Spleen (tissue), 11 donors: ENCODE measurements at regions not wholly inside any gene's neighbourhood (a gene's known extent, or its start where the extent isn't known, plus 50 kb on each side); places are given as distances from the start of the nearest gene placed in this dataset.
A peak's percentile ranks its signal among the peaks of the same experiment; 100 is the strongest.

Experiments used
- DNase-seq: peaks from one replicate; pipeline ENCODE4 v3.0.0-alpha.2; 2020
- H3K27ac ChIP-seq, 8 donors: fragments of 200-600 bp; sonication (generic) in 7 of 8; 1 replicate in 4 of 8; 2 replicates in 4 of 8; pipeline versions ENCODE4 v1.5.0 to v1.8.0; 2016 to 2021; ENCODE audit warnings: inconsistent platforms in 4 of 8, mild to moderate bottlenecking in 4 of 8, moderate library complexity in 1 of 8
- H3K27me3 ChIP-seq, 7 donors: fragments of 200-600 bp; sonication (generic) in 6 of 7; replicated peaks in 1 of 7; 1 replicate in 4 of 7; 2 replicates in 3 of 7; pipeline versions ENCODE4 v1.5.0 to v1.8.0; 2016 to 2021; ENCODE audit warnings: inconsistent platforms in 3 of 7, mild to moderate bottlenecking in 1 of 7
- H3K36me3 ChIP-seq, 6 donors: fragments of 200-600 bp; sonication (generic) in 5 of 6; 1 replicate in 4 of 6; 2 replicates in 2 of 6; pipeline versions ENCODE4 v1.5.0 to v1.8.0; 2016 to 2021; ENCODE audit warnings: inconsistent platforms in 2 of 6
- H3K4me1 ChIP-seq, 6 donors: fragments of 200-600 bp; sonication (generic) in 5 of 6; 1 replicate in 3 of 6; 2 replicates in 3 of 6; pipeline versions ENCODE4 v1.5.0 to v1.8.0; 2016 to 2021; ENCODE audit warnings: inconsistent platforms in 3 of 6
- H3K4me3 ChIP-seq, 8 donors: fragments of 200-600 bp; sonication (generic) in 7 of 8; 1 replicate in 4 of 8; 2 replicates in 4 of 8; pipeline versions ENCODE4 v1.5.0 to v1.8.0; 2016 to 2021; ENCODE audit warnings: inconsistent platforms in 4 of 8, mild to moderate bottlenecking in 4 of 8, moderate library complexity in 2 of 8
- H3K9me3 ChIP-seq, 8 donors: fragments of 200-600 bp; sonication (generic) in 7 of 8; 1 replicate in 4 of 8; 2 replicates in 4 of 8; pipeline versions ENCODE4 v1.5.0 to v1.8.0; 2016 to 2021; ENCODE audit warnings: inconsistent platforms in 4 of 8
- POLR2A ChIP-seq, 3 donors: fragments of 450-650 bp; IDR thresholded peaks; one replicate each; pipeline ENCODE4 v1.5.1; 2017; ENCODE audit warnings: antibody characterized with exemption in 3 of 3, mild to moderate bottlenecking in 1 of 3
- POLR2AphosphoS5 ChIP-seq, 3 donors: sonication (generic); formaldehyde crosslinking; IDR thresholded peaks; one replicate each; pipeline ENCODE4 v1.5.1; 2017; ENCODE audit warnings: antibody characterized with exemption in 3 of 3
- WGBS, 5 donors: extraction: QIAGEN DNeasy Blood & Tissue Kit in 3 of 5; methylation state at CpG; one replicate each; pipeline versions ENCODE4 v1.1.5 to v1.1.7; 2013 to 2018; 5-methylcytosine and 5-hydroxymethylcytosine counted together
- intact Hi-C: fragments of 100-400 bp; cut with DNase I; formaldehyde crosslinking; loops from one replicate; pipeline ENCODE4 v1.15.0; 2023; ENCODE audit warnings: low total_unique reads
- TF ChIP-seq, protein P1 (sequence below), 11 experiments: fragments of 200-600 bp in 7 of 11; fragments of 450-650 bp in 4 of 11; sonication (generic) in 4 of 11; IDR thresholded peaks in 8 of 11; conservative IDR thresholded peaks in 3 of 11; 1 replicate in 7 of 11; 2 replicates in 4 of 11; pipeline versions ENCODE4 v1.4.0 to v1.8.0; 2016 to 2021; ENCODE audit warnings: antibody characterized with exemption in 11 of 11, inconsistent platforms in 4 of 11, mild to moderate bottlenecking in 1 of 11
- donor health status: healthy with polysubstance abuse.
- donor health status: DM: no; HTN: no; CAD: no; lungs with moderate emphysema.
- donor health status: DM: no; HTN: no; CAD: no.
- donor health status: Bipolar disorder and iron deficiency.
- donor health status: healthy.
- donor health status: DM: no; HTN: no; CAD: no.
- donor health status: DM: yes; HTN: yes; CAD: no.

DNA sequence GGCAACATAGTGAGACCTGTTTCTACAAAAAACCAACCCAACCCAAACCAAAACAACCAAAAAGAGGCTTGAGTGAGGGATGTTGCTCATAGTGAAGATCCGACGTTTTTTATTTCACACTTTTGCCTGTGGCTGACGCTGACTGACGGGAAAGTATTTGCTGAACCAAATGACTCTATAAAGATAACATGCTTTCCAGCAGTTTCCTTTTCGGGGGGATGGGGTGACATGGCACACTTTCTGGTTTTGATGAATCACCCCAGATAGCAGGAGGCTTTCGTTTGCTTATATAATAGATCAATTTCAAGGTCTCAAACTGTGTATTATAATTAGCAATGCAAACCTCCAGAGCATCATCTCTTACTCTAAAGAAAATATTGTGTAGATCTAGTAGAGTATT, 150.8 kb downstream of the AQP4 start:
- no peak for DNase-seq
- no peak for TF ChIP-seq POLR2AphosphoS5 (IDR thresholded peaks at IDR 0.05)
- no peak for TF ChIP-seq POLR2A (IDR thresholded peaks at IDR 0.05)
- TF ChIP-seq, protein P1, sequence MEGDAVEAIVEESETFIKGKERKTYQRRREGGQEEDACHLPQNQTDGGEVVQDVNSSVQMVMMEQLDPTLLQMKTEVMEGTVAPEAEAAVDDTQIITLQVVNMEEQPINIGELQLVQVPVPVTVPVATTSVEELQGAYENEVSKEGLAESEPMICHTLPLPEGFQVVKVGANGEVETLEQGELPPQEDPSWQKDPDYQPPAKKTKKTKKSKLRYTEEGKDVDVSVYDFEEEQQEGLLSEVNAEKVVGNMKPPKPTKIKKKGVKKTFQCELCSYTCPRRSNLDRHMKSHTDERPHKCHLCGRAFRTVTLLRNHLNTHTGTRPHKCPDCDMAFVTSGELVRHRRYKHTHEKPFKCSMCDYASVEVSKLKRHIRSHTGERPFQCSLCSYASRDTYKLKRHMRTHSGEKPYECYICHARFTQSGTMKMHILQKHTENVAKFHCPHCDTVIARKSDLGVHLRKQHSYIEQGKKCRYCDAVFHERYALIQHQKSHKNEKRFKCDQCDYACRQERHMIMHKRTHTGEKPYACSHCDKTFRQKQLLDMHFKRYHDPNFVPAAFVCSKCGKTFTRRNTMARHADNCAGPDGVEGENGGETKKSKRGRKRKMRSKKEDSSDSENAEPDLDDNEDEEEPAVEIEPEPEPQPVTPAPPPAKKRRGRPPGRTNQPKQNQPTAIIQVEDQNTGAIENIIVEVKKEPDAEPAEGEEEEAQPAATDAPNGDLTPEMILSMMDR (IDR thresholded peaks at IDR 0.05 in 8 of 11, conservative IDR thresholded peaks at IDR 0.05 in 3 of 11) = no peak
- Histone ChIP-seq H3K9me3 (no peaks in the 10 kb centered on the region), H3K4me1 (peaks cover 0 to 20% (median 0%) of the 10 kb centered on the region in 6 donors), H3K27me3 (no peaks in the 10 kb centered on the region), H3K27ac (no peak overlapping the region), H3K36me3 (no peaks in the 10 kb centered on the region), H3K4me3 (no peak overlapping the region)
- 28 to 39% (median 34%) methylated on average over 6 of the region's 6 CpGs for WGBS, 5 donors
- intact Hi-C loops = no loop called here

DNA sequence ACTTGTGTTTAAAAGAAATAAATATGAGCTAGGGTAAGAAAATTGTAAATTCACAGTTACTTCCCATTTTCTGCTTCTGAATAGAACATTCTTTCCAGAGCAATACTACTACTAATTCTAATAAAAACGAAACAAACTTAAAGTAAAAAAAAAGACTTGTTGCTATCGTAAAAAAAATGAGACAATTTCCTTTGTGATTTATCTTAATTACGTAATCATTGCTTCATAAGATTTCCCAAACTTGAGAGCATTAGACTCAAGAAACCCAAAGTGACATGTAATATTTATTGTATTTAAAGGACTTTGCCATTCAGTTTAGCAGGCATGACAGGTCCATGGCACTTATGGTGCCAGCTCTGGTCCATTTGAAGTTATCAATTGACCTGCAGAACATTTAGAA, 153.8 kb downstream of the AQP4 start:
- Histone ChIP-seq H3K4me3 (no peak overlapping the region), H3K9me3 (no peaks in the 10 kb centered on the region), H3K27ac (peak overlapping the region in 2 of 8 donors; percentile 22 to 41), H3K4me1 (peaks cover 0 to 39% (median 0%) of the 10 kb centered on the region in 6 donors), H3K27me3 (no peaks in the 10 kb centered on the region), H3K36me3 (no peaks in the 10 kb centered on the region)
- TF ChIP-seq, protein P1 (IDR thresholded peaks at IDR 0.05 in 8 of 11, conservative IDR thresholded peaks at IDR 0.05 in 3 of 11) = no peak
- TF ChIP-seq POLR2A (IDR thresholded peaks at IDR 0.05) (no peak), POLR2AphosphoS5 (IDR thresholded peaks at IDR 0.05) (no peak)
- no peak for DNase-seq
- intact Hi-C loops = no loop called here
- WGBS, 5 donors = 32 to 47% (median 44%) methylated on average over 3 of the region's 3 CpGs

DNA sequence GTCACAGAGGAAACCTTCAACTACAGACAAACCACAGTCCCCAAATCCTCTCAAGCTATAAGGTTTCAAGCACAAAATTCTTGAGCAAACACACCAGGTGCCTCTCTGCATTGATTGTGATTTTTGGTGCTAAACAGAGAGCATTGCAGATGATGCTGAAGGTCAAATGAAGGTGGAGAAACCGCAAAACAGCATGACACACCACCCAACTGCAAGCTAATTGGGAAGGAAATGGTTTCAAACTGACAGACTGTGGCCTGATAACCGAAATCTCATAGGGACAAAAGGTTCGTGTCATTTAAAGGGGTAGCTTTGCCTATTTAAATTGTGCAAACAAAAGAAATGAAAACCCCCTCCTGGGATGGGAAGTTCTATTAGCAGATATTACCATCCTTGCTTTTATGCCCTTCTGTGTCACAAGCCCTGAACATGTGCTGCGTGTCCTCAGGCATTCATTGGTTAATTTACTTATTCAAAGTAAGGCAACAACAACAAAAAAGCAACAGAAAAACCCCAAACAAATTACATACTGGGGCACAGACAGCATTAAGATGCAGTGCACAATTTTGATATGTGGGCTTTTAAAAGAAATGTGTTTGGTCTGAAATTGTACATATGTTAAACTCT, 154.9 kb downstream of the AQP4 start:
- H3K4me3 ChIP-seq = no peak overlapping the region
- H3K27ac ChIP-seq = peak overlapping the region in 3 of 8 donors; percentile 22 to 43 (median 41)
- DNase-seq = no peak
- TF ChIP-seq POLR2AphosphoS5 (IDR thresholded peaks at IDR 0.05) (no peak), POLR2A (IDR thresholded peaks at IDR 0.05) (no peak)
- TF ChIP-seq, protein P1 (IDR thresholded peaks at IDR 0.05 in 8 of 11, conservative IDR thresholded peaks at IDR 0.05 in 3 of 11) = no peak
- 14 to 24% (median 19%) methylated on average over 4 of the region's 4 CpGs for WGBS, 5 donors
- no peaks in the 10 kb centered on the region for H3K36me3 ChIP-seq
- no peaks in the 10 kb centered on the region for H3K27me3 ChIP-seq
- H3K9me3 ChIP-seq = no peaks in the 10 kb centered on the region
- intact Hi-C loops = no loop called here
- peaks cover 0 to 45% (median 0%) of the 10 kb centered on the region in 6 donors for H3K4me1 ChIP-seq

DNA sequence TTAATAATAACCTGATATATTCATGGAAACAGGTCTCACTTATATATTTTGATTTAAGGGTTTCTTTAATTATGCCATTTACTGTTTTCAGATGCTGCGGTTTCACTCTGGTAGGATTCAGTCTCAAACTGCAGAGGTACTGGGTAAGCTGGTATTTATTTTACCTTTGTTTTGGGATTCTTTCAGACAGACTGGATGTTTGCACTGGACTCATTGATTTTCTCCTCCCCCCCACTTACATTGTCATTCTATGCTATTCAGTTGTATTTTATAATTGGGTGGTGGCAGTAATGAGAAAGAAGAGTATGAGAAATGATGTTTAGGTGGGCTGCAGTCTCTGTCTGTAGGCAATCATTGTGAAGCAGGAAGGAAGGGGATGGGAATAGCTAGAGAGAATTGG, 155.6 kb downstream of the AQP4 start:
- Histone ChIP-seq H3K9me3 (no peaks in the 10 kb centered on the region), H3K4me1 (peaks cover 0 to 45% (median 0%) of the 10 kb centered on the region in 6 donors), H3K27ac (peak overlapping the region in 1 of 8 donors; percentile 41), H3K4me3 (no peak overlapping the region), H3K36me3 (no peaks in the 10 kb centered on the region), H3K27me3 (no peaks in the 10 kb centered on the region)
- no peak for DNase-seq
- intact Hi-C loops = no loop called here
- TF ChIP-seq POLR2A (IDR thresholded peaks at IDR 0.05) (no peak), POLR2AphosphoS5 (IDR thresholded peaks at IDR 0.05) (no peak)
- TF ChIP-seq, protein P1 (IDR thresholded peaks at IDR 0.05 in 8 of 11, conservative IDR thresholded peaks at IDR 0.05 in 3 of 11) = no peak
- 69 to 92% (median 79%) methylated on average over 1 of the region's 1 CpG for WGBS, 5 donors
